GM12891 (cell line): ENCODE measurements at regions not wholly inside any gene's neighbourhood (a gene's known extent, or its start where the extent isn't known, plus 50 kb on each side); places are given as distances from the start of the nearest gene placed in this dataset.

ENCODE experiments used
- PAX5 ChIP-seq: IDR thresholded peaks from 2 replicates; pipeline ENCODE4 v1.6.1; 2011; ENCODE audit warnings: low read length, moderate library complexity, mild to moderate bottlenecking; ENCODE audit not compliant: insufficient read depth, severe bottlenecking
- POLR2A ChIP-seq: IDR thresholded peaks from 2 replicates; pipeline ENCODE4 v1.6.1; 2011; ENCODE audit warnings: low read depth, low read length, control low read depth
- POLR2AphosphoS5 ChIP-seq: IDR thresholded peaks from 2 replicates; pipeline ENCODE4 v1.6.1; 2011; ENCODE audit warnings: low read depth, low read length, control low read depth
- TAF1 ChIP-seq: IDR thresholded peaks from 2 replicates; pipeline ENCODE4 v1.6.1; 2011; ENCODE audit warnings: low read depth, low read length, control low read depth

GRCh38 chr5:6228257-6229250 lies 149.8 kb downstream of the MED10 start:
- TF ChIP-seq POLR2A, result no peak
- no peak for TF ChIP-seq POLR2AphosphoS5
- no peak for TF ChIP-seq PAX5
- no peak for TF ChIP-seq TAF1
